Duodenal mucosa (tissue), 2 donors: ENCODE measurements at regions not wholly inside any gene's neighbourhood (a gene's known extent, or its start where the extent isn't known, plus 50 kb on each side); places are given as distances from the start of the nearest gene placed in this dataset.

Experiments used
- H3K27ac ChIP-seq: one replicate; pipeline ENCODE4 v1.7.0; 2013; ENCODE audit warnings: low read depth, low read length
- H3K27me3 ChIP-seq, 2 donors: one replicate each; pipeline ENCODE4 v1.7.0; 2013; ENCODE audit warnings: low read length in 2 of 2, control low read depth in 1 of 2; ENCODE audit not compliant: insufficient read depth in 2 of 2, control insufficient read depth in 1 of 2
- H3K36me3 ChIP-seq, 2 donors: one replicate each; pipeline ENCODE4 v1.7.0; 2013; ENCODE audit warnings: low read length in 2 of 2, control low read depth in 1 of 2; ENCODE audit not compliant: insufficient read depth in 2 of 2, control insufficient read depth in 1 of 2
- H3K4me1 ChIP-seq, 2 donors: one replicate each; pipeline ENCODE4 v1.7.0; 2013; ENCODE audit warnings: low read length in 2 of 2, control low read depth in 1 of 2; ENCODE audit not compliant: insufficient read depth in 2 of 2, control insufficient read depth in 1 of 2
- H3K4me3 ChIP-seq, 2 donors: one replicate each; pipeline ENCODE4 v1.7.0; 2013; ENCODE audit warnings: low read length in 2 of 2, low read depth in 1 of 2
- H3K9ac ChIP-seq, 2 donors: one replicate each; pipeline ENCODE4 v1.7.0; 2013; ENCODE audit warnings: low read length in 2 of 2, low read depth in 1 of 2
- H3K9me3 ChIP-seq, 2 donors: one replicate each; pipeline ENCODE4 v1.7.0; 2013; ENCODE audit warnings: low read length in 2 of 2, control low read depth in 1 of 2; ENCODE audit not compliant: control insufficient read depth in 1 of 2

- no peak overlapping the region for H3K9ac ChIP-seq
- no peak overlapping the region for H3K4me3 ChIP-seq
- H3K27me3 ChIP-seq, result no peaks in the 10 kb centered on the region
- H3K4me1 ChIP-seq, result no peaks in the 10 kb centered on the region
- H3K27ac ChIP-seq, result no peak overlapping the region
- H3K36me3 ChIP-seq, result no peaks in the 10 kb centered on the region
- H3K9me3 ChIP-seq, result no peaks in the 10 kb centered on the region
Observed at GRCh38 chr10:8300925-8301324, 246.4 kb downstream of the GATA3 start.

GRCh38 chr10:8301333-8301732 lies 246.8 kb downstream of the GATA3 start:
- no peaks in the 10 kb centered on the region for H3K27me3 ChIP-seq
- H3K27ac ChIP-seq, result no peak overlapping the region

GRCh38 chr10:8301831-8302230 lies 247.3 kb downstream of the GATA3 start:
- H3K27me3 ChIP-seq, result no peaks in the 10 kb centered on the region
- no peak overlapping the region for H3K27ac ChIP-seq
- no peaks in the 10 kb centered on the region for H3K36me3 ChIP-seq
- no peaks in the 10 kb centered on the region for H3K4me1 ChIP-seq
- H3K4me3 ChIP-seq, result no peak overlapping the region
- H3K9me3 ChIP-seq, result no peaks in the 10 kb centered on the region
- no peak overlapping the region for H3K9ac ChIP-seq

More at GRCh38 chr10:8301333-8301732, 246.8 kb downstream of the GATA3 start:
- Histone ChIP-seq H3K9ac (no peak overlapping the region), H3K4me1 (no peaks in the 10 kb centered on the region), H3K4me3 (no peak overlapping the region), H3K36me3 (no peaks in the 10 kb centered on the region), H3K9me3 (no peaks in the 10 kb centered on the region)

GRCh38 chr10:8302565-8302964 lies 248.1 kb downstream of the GATA3 start:
- no peaks in the 10 kb centered on the region for H3K9me3 ChIP-seq
- no peak overlapping the region for H3K27ac ChIP-seq
- H3K27me3 ChIP-seq, result no peaks in the 10 kb centered on the region
- H3K36me3 ChIP-seq, result no peaks in the 10 kb centered on the region
- H3K4me3 ChIP-seq, result no peak overlapping the region
- H3K9ac ChIP-seq, result no peak overlapping the region
- H3K4me1 ChIP-seq, result no peaks in the 10 kb centered on the region

- no peak overlapping the region for H3K27ac ChIP-seq
- H3K9ac ChIP-seq, result no peak overlapping the region
- no peaks in the 10 kb centered on the region for H3K4me1 ChIP-seq
- H3K36me3 ChIP-seq, result no peaks in the 10 kb centered on the region
- no peak overlapping the region for H3K4me3 ChIP-seq
- H3K9me3 ChIP-seq, result no peaks in the 10 kb centered on the region
- no peaks in the 10 kb centered on the region for H3K27me3 ChIP-seq
Observed at GRCh38 chr10:8304861-8305260, 250.4 kb downstream of the GATA3 start.

- Histone ChIP-seq H3K9ac (no peak overlapping the region), H3K4me1 (no peaks in the 10 kb centered on the region), H3K27ac (no peak overlapping the region), H3K4me3 (no peak overlapping the region), H3K27me3 (no peaks in the 10 kb centered on the region), H3K9me3 (no peaks in the 10 kb centered on the region), H3K36me3 (no peaks in the 10 kb centered on the region)
Observed at GRCh38 chr10:8305876-8306652, 251.6 kb downstream of the GATA3 start.

GRCh38 chr10:8306685-8307364 lies 252.3 kb downstream of the GATA3 start:
- H3K4me3 ChIP-seq, result no peak overlapping the region
- H3K4me1 ChIP-seq, result no peaks in the 10 kb centered on the region
- no peaks in the 10 kb centered on the region for H3K27me3 ChIP-seq
- H3K9me3 ChIP-seq, result no peaks in the 10 kb centered on the region
- H3K9ac ChIP-seq, result no peak overlapping the region
- no peak overlapping the region for H3K27ac ChIP-seq
- no peaks in the 10 kb centered on the region for H3K36me3 ChIP-seq

GRCh38 chr10:8310930-8311329 lies 256.4 kb downstream of the GATA3 start:
- Histone ChIP-seq H3K4me3 (no peak overlapping the region), H3K27me3 (no peaks in the 10 kb centered on the region), H3K9me3 (no peaks in the 10 kb centered on the region), H3K27ac (no peak overlapping the region), H3K4me1 (no peaks in the 10 kb centered on the region), H3K36me3 (no peaks in the 10 kb centered on the region), H3K9ac (no peak overlapping the region)

GRCh38 chr10:8311526-8312070 lies 257.1 kb downstream of the GATA3 start:
- no peaks in the 10 kb centered on the region for H3K4me1 ChIP-seq
- no peak overlapping the region for H3K4me3 ChIP-seq
- no peaks in the 10 kb centered on the region for H3K36me3 ChIP-seq
- no peak overlapping the region for H3K27ac ChIP-seq
- H3K9ac ChIP-seq, result no peak overlapping the region
- no peaks in the 10 kb centered on the region for H3K9me3 ChIP-seq
- H3K27me3 ChIP-seq, result no peaks in the 10 kb centered on the region

- H3K4me1 ChIP-seq, result no peaks in the 10 kb centered on the region
- H3K27ac ChIP-seq, result no peak overlapping the region
- no peak overlapping the region for H3K4me3 ChIP-seq
- no peaks in the 10 kb centered on the region for H3K27me3 ChIP-seq
- no peak overlapping the region for H3K9ac ChIP-seq
- no peaks in the 10 kb centered on the region for H3K9me3 ChIP-seq
- H3K36me3 ChIP-seq, result no peaks in the 10 kb centered on the region
Observed at GRCh38 chr10:8312079-8312478, 257.6 kb downstream of the GATA3 start.
